Bronchial epithelial cell (primary cell): ENCODE measurements at regions not wholly inside any gene's neighbourhood (a gene's known extent, or its start where the extent isn't known, plus 50 kb on each side); places are given as distances from the start of the nearest gene placed in this dataset.

Experiments used
- DNase-seq: peaks from one replicate; pipeline ENCODE4 v3.0.0-alpha.2; 2010; ENCODE audit warnings: low read depth
- FAIRE-seq: peaks from 2 replicates; lab custom pipeline; 2011; peaks lifted over from hg19 to GRCh38; lab: Jason Lieb, UNC
- H3K27me3 ChIP-seq: 2 replicates; pipeline ENCODE4 v1.5.1; 2011; ENCODE audit warnings: low read length; ENCODE audit not compliant: control insufficient read depth, insufficient read depth
- H3K36me3 ChIP-seq: 2 replicates; pipeline ENCODE4 v1.5.1; 2011; ENCODE audit warnings: low read length; ENCODE audit not compliant: control insufficient read depth, insufficient read depth
- H3K4me3 ChIP-seq: 2 replicates; pipeline ENCODE4 v1.5.1; 2011; ENCODE audit warnings: mild to moderate bottlenecking, low read depth, low read length, control low read depth
- CTCF ChIP-seq: IDR thresholded peaks from 2 replicates; pipeline ENCODE4 v1.5.1; 2011; ENCODE audit warnings: mild to moderate bottlenecking, moderate library complexity, low read length, control low read depth, inconsistent platforms; ENCODE audit not compliant: insufficient read depth, severe bottlenecking

GRCh38 chr6:10256113-10256690 lies 158.7 kb downstream of the TFAP2A start:
- H3K4me3 ChIP-seq: no peak overlapping the region
- no peaks in the 10 kb centered on the region for H3K27me3 ChIP-seq
- TF ChIP-seq CTCF: peak; percentile 19
- no peaks in the 10 kb centered on the region for H3K36me3 ChIP-seq
- FAIRE-seq (no peak), DNase-seq (no peak)

GRCh38 chr6:10250655-10251220 lies 164.1 kb downstream of the TFAP2A start:
- no peaks in the 10 kb centered on the region for H3K27me3 ChIP-seq
- FAIRE-seq: no peak
- H3K36me3 ChIP-seq: no peaks in the 10 kb centered on the region
- TF ChIP-seq CTCF: no peak
- DNase-seq: no peak
- no peak overlapping the region for H3K4me3 ChIP-seq

GRCh38 chr6:10248378-10248843 lies 166.5 kb downstream of the TFAP2A start:
- peak; percentile 22 for DNase-seq
- no peak for TF ChIP-seq CTCF
- Histone ChIP-seq H3K27me3 (no peaks in the 10 kb centered on the region), H3K36me3 (no peaks in the 10 kb centered on the region), H3K4me3 (no peak overlapping the region)
- no peak for FAIRE-seq

GRCh38 chr6:10237298-10238038 lies 177.4 kb downstream of the TFAP2A start:
- Histone ChIP-seq H3K4me3 (no peak overlapping the region), H3K27me3 (no peaks in the 10 kb centered on the region), H3K36me3 (no peaks in the 10 kb centered on the region)
- peak; percentile 98 for DNase-seq
- peak; percentile 99 for FAIRE-seq
- no peak for TF ChIP-seq CTCF

- FAIRE-seq: no peak
- H3K27me3 ChIP-seq: no peaks in the 10 kb centered on the region
- H3K36me3 ChIP-seq: no peaks in the 10 kb centered on the region
- TF ChIP-seq CTCF: no peak
- no peak overlapping the region for H3K4me3 ChIP-seq
- no peak for DNase-seq
Measured at GRCh38 chr6:10235344-10235743, 179.5 kb downstream of the TFAP2A start.
